Effector memory CD4-positive, alpha-beta T cell (primary cell): ENCODE measurements at regions not wholly inside any gene's neighbourhood (a gene's known extent, or its start where the extent isn't known, plus 50 kb on each side); places are given as distances from the start of the nearest gene placed in this dataset.

Source experiments
- DNase-seq, 3 donors: peaks; one replicate each; pipeline ENCODE4 v3.0.0-alpha.2; 2020
- H3K27ac ChIP-seq: 2 replicates; pipeline ENCODE4 v1.7.0; 2013; ENCODE audit warnings: mild to moderate bottlenecking, low read length, moderate library complexity; ENCODE audit not compliant: insufficient read depth, poor library complexity, severe bottlenecking
- H3K27me3 ChIP-seq: replicated peaks from 2 replicates; pipeline ENCODE4 v1.7.0; 2013; ENCODE audit warnings: mild to moderate bottlenecking, low read length; ENCODE audit not compliant: insufficient read depth, control insufficient read depth, poor library complexity, severe bottlenecking
- H3K36me3 ChIP-seq: 2 replicates; pipeline ENCODE4 v1.7.0; 2013; ENCODE audit warnings: mild to moderate bottlenecking, low read length, moderate library complexity; ENCODE audit not compliant: control insufficient read depth, insufficient read depth
- H3K4me1 ChIP-seq: 2 replicates; pipeline ENCODE4 v1.7.0; 2013; ENCODE audit warnings: low read length, mild to moderate bottlenecking; ENCODE audit not compliant: control insufficient read depth, insufficient read depth, poor library complexity, severe bottlenecking
- H3K4me3 ChIP-seq: 2 replicates; pipeline ENCODE4 v1.7.0; 2013; ENCODE audit warnings: low read length, low read depth, mild to moderate bottlenecking; ENCODE audit not compliant: insufficient read depth, poor library complexity, severe bottlenecking
- H3K9me3 ChIP-seq: 2 replicates; pipeline ENCODE4 v1.7.0; 2013; ENCODE audit warnings: mild to moderate bottlenecking, low read length, moderate library complexity; ENCODE audit not compliant: control insufficient read depth

DNA sequence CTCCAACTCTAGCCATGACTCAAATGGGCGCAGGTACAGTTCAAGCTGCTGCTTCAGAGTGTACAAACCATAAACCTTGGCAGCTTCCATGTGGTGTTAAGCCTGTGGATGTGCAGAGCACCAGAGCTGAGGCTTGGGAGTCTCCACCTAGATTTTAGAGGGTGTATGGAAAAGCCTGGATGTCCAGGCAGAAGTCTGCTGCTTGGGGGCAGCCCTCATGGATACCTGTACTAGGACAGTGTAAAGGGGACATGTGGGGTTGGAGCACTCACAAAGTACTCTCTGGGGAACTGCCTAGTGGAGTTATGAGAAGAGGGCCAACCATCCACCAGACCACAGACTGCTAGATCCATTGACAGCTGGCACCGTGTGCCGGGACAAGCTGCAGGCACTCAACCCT lies 273.5 kb upstream of the ST8SIA4 start:
- Histone ChIP-seq H3K4me1 (no peaks in the 10 kb centered on the region), H3K27ac (no peak overlapping the region), H3K4me3 (no peak overlapping the region), H3K27me3 (no peaks in the 10 kb centered on the region), H3K9me3 (no peaks in the 10 kb centered on the region), H3K36me3 (no peaks in the 10 kb centered on the region)
- DNase-seq = no peak

DNA sequence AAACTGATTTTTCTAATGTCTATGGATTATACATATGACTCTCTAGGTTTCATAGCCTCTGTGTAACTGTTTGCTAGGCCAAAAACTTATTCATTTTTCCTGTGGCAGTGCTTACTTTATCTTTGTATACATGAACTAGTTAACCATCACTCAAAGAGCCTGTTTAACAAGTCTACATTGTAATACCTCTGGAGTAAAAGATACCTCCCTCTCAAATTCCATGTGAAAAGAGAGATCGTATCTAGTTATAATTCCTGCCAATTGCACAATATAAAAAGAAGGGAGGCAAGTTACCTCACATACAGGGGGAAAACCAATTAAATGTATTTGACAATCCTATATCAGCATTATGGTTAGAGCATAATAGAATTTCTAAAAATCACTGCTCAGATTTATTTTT lies 271.9 kb upstream of the ST8SIA4 start:
- no peaks in the 10 kb centered on the region for H3K27me3 ChIP-seq
- H3K4me3 ChIP-seq = no peak overlapping the region
- H3K4me1 ChIP-seq = no peaks in the 10 kb centered on the region
- no peak for DNase-seq
- H3K36me3 ChIP-seq = no peaks in the 10 kb centered on the region
- no peaks in the 10 kb centered on the region for H3K9me3 ChIP-seq
- H3K27ac ChIP-seq = no peak overlapping the region

DNA sequence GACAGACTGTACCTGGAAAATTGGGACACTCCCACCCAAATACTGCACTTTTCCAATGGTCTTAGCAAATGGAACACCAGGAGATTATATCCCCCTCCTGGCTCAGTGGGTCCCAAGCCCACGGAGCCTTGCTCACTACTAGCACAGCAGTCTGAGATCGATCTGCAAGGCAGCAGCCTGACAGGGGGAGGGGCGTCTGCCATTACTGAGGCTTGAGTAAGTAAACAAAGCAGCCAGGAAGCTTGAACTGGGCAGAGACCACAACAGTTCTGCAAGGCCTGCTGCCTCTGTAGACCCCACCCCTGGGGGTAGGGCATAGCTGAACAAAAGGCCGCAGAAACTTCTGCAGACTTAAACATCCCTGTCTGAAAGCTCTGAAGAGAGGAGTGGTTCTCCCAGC lies 260.0 kb upstream of the ST8SIA4 start:
- H3K27me3 ChIP-seq = no peaks in the 10 kb centered on the region

DNA sequence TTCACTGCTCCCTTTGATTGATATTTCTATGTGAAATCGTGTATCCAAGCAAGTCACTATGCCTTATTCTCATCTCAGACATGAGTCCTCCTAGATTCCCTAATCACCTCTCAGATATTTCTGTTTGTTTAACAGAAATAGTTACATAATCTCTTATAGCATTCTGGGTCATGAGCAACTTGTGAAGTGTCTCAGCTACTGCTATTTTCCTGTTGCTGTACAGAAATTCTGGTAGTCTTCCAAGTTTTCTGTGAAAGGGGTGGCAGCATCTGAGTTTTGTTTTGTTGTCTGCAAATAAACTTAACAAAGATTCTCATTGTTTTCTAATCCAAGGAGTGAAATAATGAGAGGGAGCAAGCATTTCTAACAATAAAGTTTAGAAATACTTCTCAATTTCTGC lies 256.9 kb upstream of the ST8SIA4 start:
- H3K4me1 ChIP-seq = no peaks in the 10 kb centered on the region
- H3K4me3 ChIP-seq = no peak overlapping the region
- DNase-seq = no peak
- H3K36me3 ChIP-seq = no peaks in the 10 kb centered on the region
- no peak overlapping the region for H3K27ac ChIP-seq
- no peaks in the 10 kb centered on the region for H3K9me3 ChIP-seq
- H3K27me3 ChIP-seq = no peaks in the 10 kb centered on the region

More for the DNA sequence above, 260.0 kb upstream of the ST8SIA4 start:
- no peak for DNase-seq
- Histone ChIP-seq H3K4me3 (no peak overlapping the region), H3K27ac (no peak overlapping the region), H3K36me3 (no peaks in the 10 kb centered on the region), H3K4me1 (no peaks in the 10 kb centered on the region), H3K9me3 (no peaks in the 10 kb centered on the region)

DNA sequence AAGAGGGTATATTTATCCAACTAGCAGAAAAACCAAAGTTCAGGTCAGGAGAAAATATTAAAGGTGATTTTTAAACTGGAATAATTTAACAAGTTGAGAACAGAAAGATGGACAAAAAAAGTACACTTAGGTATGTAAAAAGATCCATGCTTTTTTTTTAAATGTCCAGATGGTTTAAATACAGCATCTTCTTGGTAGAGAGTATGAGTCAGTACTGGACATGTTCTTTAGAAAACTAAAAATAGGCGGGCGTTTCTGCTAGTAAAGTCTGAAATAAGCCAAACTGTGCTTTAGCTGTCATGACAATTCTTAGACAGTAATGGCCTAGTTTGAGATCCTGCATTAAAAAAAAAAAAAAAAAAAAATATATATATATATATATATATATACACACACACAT lies 255.9 kb upstream of the ST8SIA4 start:
- no peaks in the 10 kb centered on the region for H3K27me3 ChIP-seq
- H3K4me1 ChIP-seq = no peaks in the 10 kb centered on the region
- no peak overlapping the region for H3K27ac ChIP-seq
- H3K9me3 ChIP-seq = no peaks in the 10 kb centered on the region
- H3K36me3 ChIP-seq = no peaks in the 10 kb centered on the region
- no peak overlapping the region for H3K4me3 ChIP-seq
- no peak for DNase-seq

DNA sequence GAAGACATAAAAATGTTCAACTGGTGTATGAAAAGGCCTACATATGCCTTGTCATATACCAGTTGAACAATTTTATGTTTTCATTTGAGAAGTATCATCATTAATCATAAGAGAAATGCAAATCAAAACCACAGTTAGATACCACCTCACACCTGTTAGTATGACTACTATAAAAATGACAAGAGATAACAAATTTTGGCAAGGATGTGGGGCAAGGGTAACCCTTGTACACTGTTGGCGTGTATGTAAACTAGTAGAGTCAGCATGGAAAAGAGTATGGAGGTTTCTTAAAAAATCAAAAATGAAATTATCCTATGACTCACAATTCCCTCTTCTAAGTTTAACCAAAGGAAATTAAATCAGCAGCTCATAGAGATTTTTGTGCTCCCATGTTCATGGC lies 250.4 kb upstream of the ST8SIA4 start:
- Histone ChIP-seq H3K4me3 (no peak overlapping the region), H3K27ac (no peak overlapping the region), H3K27me3 (no peaks in the 10 kb centered on the region), H3K36me3 (no peaks in the 10 kb centered on the region), H3K4me1 (no peaks in the 10 kb centered on the region), H3K9me3 (no peaks in the 10 kb centered on the region)
- no peak for DNase-seq

DNA sequence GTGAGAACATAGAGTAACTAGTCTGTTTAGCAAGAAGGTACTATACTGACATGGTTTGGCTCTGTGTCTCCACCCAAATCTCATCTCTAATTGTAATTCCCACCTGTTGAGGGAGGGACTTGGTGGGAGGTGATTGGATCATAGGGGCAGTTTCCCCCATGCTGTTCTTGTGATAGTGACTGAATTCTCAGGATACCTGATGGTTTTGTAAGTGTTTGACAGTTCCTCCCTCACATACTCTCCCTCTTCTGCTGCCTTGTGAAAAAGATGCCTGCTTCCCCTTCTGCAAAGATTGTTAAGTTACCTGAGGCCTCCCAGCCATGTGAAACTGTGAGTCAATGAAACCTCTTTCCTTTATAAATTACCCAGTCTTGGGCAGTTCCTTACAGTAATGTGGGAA lies 240.4 kb upstream of the ST8SIA4 start:
- Histone ChIP-seq H3K27ac (no peak overlapping the region), H3K36me3 (no peaks in the 10 kb centered on the region), H3K9me3 (no peaks in the 10 kb centered on the region), H3K27me3 (no peaks in the 10 kb centered on the region), H3K4me3 (no peak overlapping the region), H3K4me1 (no peaks in the 10 kb centered on the region)
- DNase-seq = no peak

DNA sequence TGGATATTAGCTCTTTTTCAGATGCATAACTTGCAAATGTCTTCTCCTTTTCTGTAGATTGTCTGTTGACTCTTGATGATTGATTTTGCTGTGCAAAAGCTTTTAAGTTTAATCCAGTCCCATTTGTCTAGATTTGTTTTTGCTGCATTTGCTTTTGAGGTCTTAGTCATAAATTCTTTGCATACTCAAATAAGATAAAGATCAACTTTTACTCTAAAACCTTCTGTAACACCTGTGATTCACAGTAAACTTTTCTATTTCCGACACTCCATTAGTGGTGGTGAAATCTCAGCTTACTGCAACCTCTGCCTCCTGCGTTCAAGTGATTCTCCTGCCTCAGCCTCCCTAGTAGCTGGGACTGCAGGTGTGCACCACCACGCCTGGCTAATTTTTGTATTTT lies 239.0 kb upstream of the ST8SIA4 start:
- no peak for DNase-seq
- Histone ChIP-seq H3K4me3 (no peak overlapping the region), H3K4me1 (no peaks in the 10 kb centered on the region), H3K36me3 (no peaks in the 10 kb centered on the region), H3K9me3 (no peaks in the 10 kb centered on the region), H3K27ac (no peak overlapping the region), H3K27me3 (no peaks in the 10 kb centered on the region)

DNA sequence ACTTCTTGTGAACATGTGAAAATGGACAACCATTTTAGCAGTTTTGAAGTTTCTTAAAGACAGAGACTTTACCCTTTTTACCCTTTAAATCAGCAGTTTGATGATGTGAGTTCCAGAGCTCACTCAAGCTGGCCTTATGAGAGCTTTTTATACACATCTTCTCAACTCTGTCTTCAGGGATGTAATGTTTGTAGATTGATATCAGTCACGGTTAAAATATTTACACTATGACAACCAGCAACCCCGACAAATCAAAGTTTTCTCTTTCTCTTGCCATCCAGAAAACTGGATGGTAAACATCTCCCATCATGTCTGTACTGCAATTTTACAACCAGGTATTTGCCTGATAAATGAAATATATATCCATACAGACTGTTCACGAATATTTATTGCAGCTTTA lies 233.4 kb upstream of the ST8SIA4 start:
- no peaks in the 10 kb centered on the region for H3K4me1 ChIP-seq
- DNase-seq = no peak
- H3K36me3 ChIP-seq = no peaks in the 10 kb centered on the region
- no peaks in the 10 kb centered on the region for H3K27me3 ChIP-seq
- no peaks in the 10 kb centered on the region for H3K9me3 ChIP-seq
- H3K27ac ChIP-seq = no peak overlapping the region
- H3K4me3 ChIP-seq = no peak overlapping the region

DNA sequence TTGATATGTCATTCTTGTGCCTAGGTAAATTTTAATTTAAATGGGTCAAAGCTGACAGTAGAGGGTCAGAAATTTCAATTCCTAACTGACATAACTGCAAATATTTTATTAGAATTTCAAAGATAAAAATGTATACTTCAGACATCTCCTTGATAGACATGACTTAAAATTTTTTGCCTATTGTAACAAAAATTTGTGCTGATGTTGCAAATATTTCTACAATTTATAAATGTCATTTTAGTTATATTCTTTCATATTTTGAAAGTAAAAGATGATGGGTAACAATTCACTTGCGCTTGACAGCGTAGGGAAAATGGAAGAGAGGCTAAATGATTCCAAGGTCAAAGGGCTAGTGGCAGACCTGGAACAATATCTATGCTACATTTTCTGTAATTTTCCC lies 220.3 kb upstream of the ST8SIA4 start:
- H3K4me1 ChIP-seq = no peaks in the 10 kb centered on the region
- H3K27me3 ChIP-seq = no peaks in the 10 kb centered on the region
- no peak overlapping the region for H3K4me3 ChIP-seq
- no peak overlapping the region for H3K27ac ChIP-seq
- no peaks in the 10 kb centered on the region for H3K9me3 ChIP-seq
- DNase-seq = no peak
- H3K36me3 ChIP-seq = no peaks in the 10 kb centered on the region

DNA sequence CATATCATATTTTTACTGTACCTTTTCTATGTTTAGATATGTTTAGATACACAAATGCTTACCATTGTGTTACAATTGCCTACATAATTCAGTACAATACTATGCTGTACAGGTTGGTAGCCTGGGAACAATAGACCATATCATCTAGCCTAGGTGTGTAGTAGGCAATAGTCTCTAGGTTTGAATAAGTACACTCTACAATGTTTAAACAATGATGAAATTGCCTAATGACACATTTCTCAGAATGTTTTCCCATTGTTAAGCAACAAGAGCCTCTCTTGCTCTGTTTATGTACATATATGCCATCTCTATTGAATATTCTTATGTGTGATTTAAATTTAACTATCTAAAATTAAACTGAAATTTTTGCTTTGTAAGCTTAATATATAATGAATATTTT lies 209.6 kb upstream of the ST8SIA4 start:
- Histone ChIP-seq H3K9me3 (no peaks in the 10 kb centered on the region), H3K4me3 (no peak overlapping the region), H3K27ac (no peak overlapping the region), H3K4me1 (no peaks in the 10 kb centered on the region), H3K36me3 (no peaks in the 10 kb centered on the region), H3K27me3 (no peaks in the 10 kb centered on the region)
- DNase-seq = no peak
